ENCODE measurements at regions not wholly inside any gene's neighbourhood (a gene's known extent, or its start where the extent isn't known, plus 50 kb on each side); places are given as distances from the start of the nearest gene placed in this dataset. TPM values are rescaled to one million over a fixed set of nuclear protein-coding genes. Genes with fewer than 3 reads are reported as not detected.
"Not testable (repeated sequence)": the region's sequence is repeated elsewhere in the genome, so short reads cannot be mapped to it uniquely, and the experiment has no call there.

- no peak for DNase-seq (ENCODE audit: low read depth in 2 of 3, low spot score in 2 of 3)
Measured at GRCh38 chr20:8986631-8987030, 82.3 kb upstream of the PLCB4 start.

DNA sequence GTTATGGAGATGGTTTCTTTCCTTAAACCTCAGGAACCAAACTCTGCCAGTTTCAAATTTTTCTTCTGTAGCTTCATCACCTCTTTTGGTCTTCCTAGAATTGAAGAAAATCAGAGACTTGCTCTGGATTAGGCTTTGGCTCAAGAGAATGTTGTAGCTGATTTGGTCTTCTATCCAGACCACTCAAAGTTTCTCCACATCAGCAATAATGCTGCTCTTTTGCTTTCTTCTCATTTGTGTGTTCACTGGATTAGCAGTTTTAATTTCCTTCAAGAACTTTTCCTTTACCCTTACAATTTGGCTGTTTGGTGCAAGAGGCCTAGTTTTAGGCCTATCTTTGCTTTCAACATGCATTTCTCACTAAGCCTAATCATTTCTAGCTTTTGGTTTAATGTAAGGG lies 78.1 kb upstream of the PLCB4 start:
- DNase-seq (ENCODE audit: low read depth in 2 of 3, low spot score in 2 of 3) = no peak

- DNase-seq (ENCODE audit: low read depth in 2 of 3, low spot score in 2 of 3) = peak in 1 of 3 donors; percentile 65
Measured at GRCh38 chr20:8994045-8994444, 74.8 kb upstream of the PLCB4 start.

- no peak for DNase-seq (ENCODE audit: low read depth in 2 of 3, low spot score in 2 of 3)
Measured at GRCh38 chr20:8995761-8996160, 73.1 kb upstream of the PLCB4 start.

DNA sequence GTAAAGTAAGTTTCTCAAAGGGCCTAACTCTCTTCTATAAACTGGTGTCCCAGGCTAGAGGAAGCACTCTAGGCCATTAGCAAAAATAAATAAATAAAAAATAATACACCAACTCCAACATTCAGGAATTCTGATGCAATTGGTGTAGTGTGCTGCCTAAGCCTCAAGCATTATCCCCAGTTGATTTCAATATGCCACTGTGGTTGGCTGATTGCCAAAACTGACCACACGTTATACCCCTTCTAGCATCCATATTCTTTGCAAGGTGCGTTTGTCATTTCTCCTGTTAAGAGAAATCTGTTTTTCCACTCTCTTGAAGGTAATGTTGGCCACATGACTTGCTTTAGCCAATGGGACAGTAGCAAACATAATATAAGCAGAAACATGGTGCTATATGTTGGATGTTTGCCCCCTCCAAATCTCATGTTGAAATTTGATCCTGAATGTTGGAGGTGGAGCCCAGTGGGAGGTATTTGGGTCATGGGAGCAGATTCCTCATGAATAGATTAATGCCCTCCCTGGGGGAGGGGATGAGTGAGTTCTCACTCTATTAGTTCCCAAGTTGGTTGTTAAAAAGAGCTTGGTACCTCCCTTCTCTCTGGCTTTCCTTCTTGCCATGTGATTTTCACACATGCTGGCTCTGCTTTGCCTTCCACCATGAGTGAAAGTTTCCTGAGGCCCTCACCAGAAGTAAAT lies 71.9 kb upstream of the PLCB4 start:
- DNase-seq (ENCODE audit: low read depth in 2 of 3, low spot score in 2 of 3) = no peak

DNA sequence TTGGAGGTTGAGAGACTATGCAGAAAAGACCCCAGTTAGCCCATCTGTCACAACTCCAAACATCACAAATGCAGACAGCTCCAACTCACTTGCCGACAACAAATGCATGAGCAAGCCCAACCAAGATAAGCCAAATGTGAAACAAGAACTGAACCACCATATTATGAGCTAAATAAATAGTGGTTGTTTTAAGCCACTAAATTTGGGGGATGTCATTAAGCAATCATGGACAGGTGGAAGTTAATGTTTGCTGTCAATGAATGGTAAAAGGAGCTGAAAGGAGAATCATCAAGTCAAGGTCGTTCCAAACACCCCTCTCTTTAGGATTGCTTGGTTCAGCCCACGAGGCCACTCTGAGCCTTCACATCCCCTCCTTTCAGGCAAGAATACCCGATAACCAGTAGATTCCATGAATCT lies 71.2 kb upstream of the PLCB4 start:
- no peak for DNase-seq (ENCODE audit: low read depth in 2 of 3, low spot score in 2 of 3)

DNA sequence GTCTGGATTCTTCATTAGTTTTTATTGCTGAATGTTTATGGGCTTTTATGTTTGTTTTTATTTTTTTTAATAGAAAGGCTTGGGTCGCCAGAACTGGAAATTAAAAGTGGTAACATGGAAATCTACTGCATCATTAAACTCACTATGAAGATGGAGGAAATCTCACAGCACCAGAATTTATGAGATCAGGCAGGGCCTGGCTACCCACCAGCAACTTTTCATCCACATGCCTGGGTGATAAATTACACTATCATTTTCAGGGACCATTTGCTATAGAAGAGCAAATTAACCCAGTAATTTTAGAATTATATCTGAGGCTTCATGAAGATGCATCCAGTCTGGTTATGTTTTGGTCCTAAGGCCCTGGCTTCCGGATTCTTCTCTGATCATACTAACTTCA lies 57.8 kb upstream of the PLCB4 start:
- no peak for DNase-seq (ENCODE audit: low read depth in 2 of 3, low spot score in 2 of 3)

DNA sequence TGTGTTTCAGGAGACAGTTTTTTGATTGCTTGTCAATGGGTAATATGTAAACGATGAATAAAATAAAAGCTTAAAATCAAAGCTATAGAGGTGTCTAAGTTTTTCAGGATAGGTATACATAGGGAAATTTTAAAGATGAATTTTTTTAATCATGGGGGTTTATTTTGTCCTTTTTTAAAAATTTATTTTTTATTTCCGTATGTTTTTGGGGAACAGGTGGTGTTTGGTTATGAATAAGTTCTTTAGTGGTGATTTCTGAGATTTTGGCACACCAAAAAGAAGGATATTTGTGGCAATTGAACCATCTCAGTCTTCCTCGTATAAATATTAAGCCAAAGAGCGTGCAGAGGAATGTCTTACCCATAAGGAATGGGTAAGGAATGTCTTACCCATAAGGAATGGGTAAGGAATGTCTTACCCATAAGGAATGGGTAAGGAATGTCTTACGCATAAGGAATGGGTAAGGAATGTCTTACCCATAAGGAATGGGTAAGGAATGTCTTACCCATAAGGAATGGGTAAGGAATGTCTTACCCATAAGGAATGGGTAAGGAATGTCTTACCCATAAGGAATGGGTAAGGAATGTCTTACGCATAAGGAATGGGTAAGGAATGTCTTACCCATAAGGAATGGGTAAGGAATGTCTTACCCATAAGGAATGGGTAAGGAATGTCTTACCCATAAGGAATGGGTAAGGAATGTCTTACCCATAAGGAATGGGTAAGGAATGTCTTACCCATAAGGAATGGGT lies 53.5 kb upstream of the PLCB4 start:
- DNase-seq (ENCODE audit: low read depth in 2 of 3, low spot score in 2 of 3) = not testable (repeated sequence)

DNA sequence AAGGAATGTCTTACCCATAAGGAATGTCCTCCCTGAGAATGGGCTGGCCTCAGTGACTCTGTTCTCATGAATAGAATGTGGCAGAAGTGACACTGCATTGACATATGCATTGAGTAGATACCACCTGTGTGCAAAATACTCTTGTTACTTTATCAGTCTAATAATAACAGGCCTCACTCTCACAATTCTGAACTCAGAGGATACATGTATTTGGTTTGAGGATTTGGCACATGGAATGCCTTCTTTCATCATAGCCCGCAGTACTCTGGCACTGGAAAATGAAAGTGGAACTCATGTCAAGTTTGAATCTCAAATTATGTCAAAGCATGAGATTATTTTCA lies 52.9 kb upstream of the PLCB4 start:
- DNase-seq (ENCODE audit: low read depth in 2 of 3, low spot score in 2 of 3) = no peak

GRCh38 chr20:9018346-9018745 lies 50.5 kb upstream of the PLCB4 start:
- no peak for DNase-seq (ENCODE audit: low read depth in 2 of 3, low spot score in 2 of 3)

Small RNA genes lying in the stretch of these regions (small RNA-seq; reads per million reads assigned to genes)
- not detected for gene RF00017

Measured in hematopoietic multipotent progenitor cell (in vitro differentiated cells).